ENCODE measurements at regions not wholly inside any gene's neighbourhood (a gene's known extent, or its start where the extent isn't known, plus 50 kb on each side); places are given as distances from the start of the nearest gene placed in this dataset.

GRCh38 chr4:58957711-58958110 is 1847.5 kb upstream of the IGFBP7 start:
- no TSS peak for BruUV-seq (replicated peaks)
- H3K79me2 ChIP-seq (ENCODE audit: control insufficient read depth, insufficient read depth, low read length) = no peaks in the 10 kb centered on the region
- no peaks in the 10 kb centered on the region for H3K9me1 ChIP-seq (replicated peaks; ENCODE audit: control insufficient read depth, extremely low read depth, insufficient read depth, low read length)
- no peak for FAIRE-seq
- POLR2A ChIA-PET = no interaction called here
- CTCF ChIA-PET = no interaction called here
- H3K27ac ChIP-seq (ENCODE audit: insufficient read depth, low read depth, low read length) = no peak overlapping the region
- no peaks in the 10 kb centered on the region for H3K4me1 ChIP-seq (ENCODE audit: control insufficient read depth, extremely low read depth, insufficient read depth, low read length)
- peaks cover 4% of the 10 kb centered on the region for H3K9me3 ChIP-seq (replicated peaks; ENCODE audit: control insufficient read depth, insufficient read depth, low read length)
- no peak overlapping the region for H3K9ac ChIP-seq (replicated peaks; ENCODE audit: extremely low read depth, insufficient read depth, low read length)
- TF ChIP-seq EZH2 (IDR thresholded peaks at IDR 0.05; ENCODE audit: borderline replicate concordance, low read depth, low read length, severe bottlenecking) = no peak
- TF ChIP-seq MYC (IDR thresholded peaks at IDR 0.05; ENCODE audit: low read depth, low read length) = no peak
- no peak for TF ChIP-seq MAX (IDR thresholded peaks at IDR 0.05; ENCODE audit: insufficient read depth, insufficient read length)
- TF ChIP-seq POLR2A (IDR thresholded peaks at IDR 0.05; ENCODE audit: low read depth, low read length) = no peak
- no peak for TF ChIP-seq JUN (IDR thresholded peaks at IDR 0.05; ENCODE audit: borderline replicate concordance, insufficient read depth, insufficient read length, low read depth)
- no peak for TF ChIP-seq CTCF (IDR thresholded peaks at IDR 0.05; ENCODE audit: extremely low read depth in 1 of 2, insufficient read depth in 1 of 2, low read depth in 1 of 2, low read length in 2 of 2)
- no peak for TF ChIP-seq FOS (IDR thresholded peaks at IDR 0.05; ENCODE audit: borderline replicate concordance, insufficient read depth, low read length)
- TF ChIP-seq POLR2AphosphoS5 (IDR thresholded peaks at IDR 0.05; ENCODE audit: insufficient read depth, low read depth, low read length) = no peak
- TF ChIP-seq GATA2 (IDR thresholded peaks at IDR 0.05; ENCODE audit: insufficient read depth, insufficient read length, low read depth, low read length) = no peak
- H3K36me3 ChIP-seq (ENCODE audit: control insufficient read depth in 2 of 2, extremely low read depth in 1 of 2, insufficient read depth in 2 of 2, low read length in 2 of 2) = no peaks in the 10 kb centered on the region
- no peak overlapping the region for H3K4me2 ChIP-seq (ENCODE audit: insufficient read depth, low read length)
- H4K20me1 ChIP-seq (replicated peaks; ENCODE audit: control insufficient read depth, extremely low read depth, insufficient read depth, low read length) = no peaks in the 10 kb centered on the region
- H3K27me3 ChIP-seq (ENCODE audit: control insufficient read depth in 2 of 2, insufficient read depth in 2 of 2, low read length in 2 of 2) = no peaks in the 10 kb centered on the region
- dilution Hi-C loops (cut with MboI; ENCODE audit: extremely low pct_ligation_motif_present, low sequenced_read_pairs) = no loop called here
- intact Hi-C loops (cut with micrococcal nuclease) = no loop called here
- no peak overlapping the region for H2AFZ ChIP-seq (ENCODE audit: low read depth, low read length)
- no peak for DNase-seq (ENCODE audit: low read depth, low spot score)
- H3K4me3 ChIP-seq (replicated peaks in 1 of 3; ENCODE audit: insufficient read depth in 1 of 3, low read depth in 1 of 3, low read length in 3 of 3) = no peak overlapping the region
